Activated CD4-positive, alpha-beta T cell treated with anti-CD3 and anti-CD28 coated beads for 24 hours (primary cell): ENCODE measurements at regions not wholly inside any gene's neighbourhood (a gene's known extent, or its start where the extent isn't known, plus 50 kb on each side); places are given as distances from the start of the nearest gene placed in this dataset.

Experiments
- DNase-seq, 2 donors: peaks; one replicate each; pipeline ENCODE4 v3.0.0-alpha.2; 2020; ENCODE audit warnings: low read depth in 2 of 2

- DNase-seq, result no peak
Measured at GRCh38 chr1:168871531-168871930, 142.5 kb upstream of the DPT start.

DNA sequence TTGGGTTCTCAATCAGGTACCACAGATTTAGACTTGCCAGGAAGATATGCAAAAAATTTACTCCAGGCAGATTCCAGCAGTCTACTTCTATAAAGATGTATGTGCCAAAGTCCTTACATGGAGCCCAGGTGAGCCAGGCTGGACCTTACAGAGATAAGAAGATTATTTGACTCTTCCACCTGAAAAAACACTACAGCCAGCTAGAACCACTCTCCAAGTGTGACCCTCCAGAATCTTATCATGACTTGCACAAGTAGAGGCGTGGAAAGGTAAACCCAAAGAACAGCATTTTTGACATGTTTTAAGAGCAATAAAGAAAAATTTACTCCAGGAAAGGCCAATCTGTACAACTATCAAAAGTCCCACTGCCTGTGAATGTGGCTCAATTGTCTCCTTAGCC, 146.8 kb upstream of the DPT start:
- no peak for DNase-seq

DNA sequence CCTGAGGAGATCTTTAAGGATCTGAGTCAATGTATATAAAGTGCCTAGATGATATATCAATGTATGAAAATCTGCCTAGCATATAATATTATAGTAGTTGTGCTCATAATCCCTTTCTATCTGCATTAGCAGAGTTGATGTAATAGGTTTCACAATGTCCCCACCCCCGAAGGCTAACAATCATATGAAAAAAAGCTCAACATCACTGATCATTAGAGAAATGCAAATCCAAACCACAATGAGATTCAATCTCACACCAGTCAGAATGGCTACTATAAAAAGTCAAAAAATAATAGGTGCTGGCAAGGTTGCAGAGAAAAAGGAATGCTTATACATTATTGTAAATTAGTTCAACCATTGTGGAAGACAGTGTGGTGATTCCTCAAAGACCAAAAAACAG, 147.8 kb upstream of the DPT start:
- no peak for DNase-seq

GRCh38 chr1:168879896-168880734, 151.1 kb upstream of the DPT start:
- DNase-seq, result no peak

- no peak for DNase-seq
Measured at GRCh38 chr1:168881656-168882260, 152.8 kb upstream of the DPT start.

- no peak for DNase-seq
Measured at GRCh38 chr1:168887381-168887780, 158.4 kb upstream of the DPT start.

GRCh38 chr1:168888418-168888817, 159.4 kb upstream of the DPT start:
- DNase-seq, result no peak

GRCh38 chr1:168892931-168893330, 163.9 kb upstream of the DPT start:
- DNase-seq, result no peak

- DNase-seq, result no peak
Measured at GRCh38 chr1:168893359-168893801, 164.4 kb upstream of the DPT start.

GRCh38 chr1:168894397-168894903, 165.4 kb upstream of the DPT start:
- DNase-seq, result no peak

DNA sequence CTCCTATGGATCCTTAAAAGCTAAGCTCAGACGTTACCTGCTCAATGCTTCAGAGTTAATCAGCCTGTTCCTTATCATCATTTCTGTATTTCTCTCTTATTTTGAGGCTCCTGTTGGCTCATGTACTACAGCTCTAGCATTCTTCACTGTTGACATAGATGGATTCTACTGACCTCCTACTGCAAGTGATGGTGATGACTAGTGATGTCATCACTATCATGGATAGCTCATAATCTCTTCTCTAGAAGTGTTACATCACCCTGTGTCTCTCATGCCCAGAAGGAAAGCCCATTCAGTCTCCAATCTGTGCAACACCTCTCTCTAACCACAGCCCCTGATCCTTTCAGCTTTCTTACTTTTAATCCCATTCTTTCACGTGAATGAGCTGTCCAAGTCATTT, 168.2 kb upstream of the DPT start:
- DNase-seq, result no peak

DNA sequence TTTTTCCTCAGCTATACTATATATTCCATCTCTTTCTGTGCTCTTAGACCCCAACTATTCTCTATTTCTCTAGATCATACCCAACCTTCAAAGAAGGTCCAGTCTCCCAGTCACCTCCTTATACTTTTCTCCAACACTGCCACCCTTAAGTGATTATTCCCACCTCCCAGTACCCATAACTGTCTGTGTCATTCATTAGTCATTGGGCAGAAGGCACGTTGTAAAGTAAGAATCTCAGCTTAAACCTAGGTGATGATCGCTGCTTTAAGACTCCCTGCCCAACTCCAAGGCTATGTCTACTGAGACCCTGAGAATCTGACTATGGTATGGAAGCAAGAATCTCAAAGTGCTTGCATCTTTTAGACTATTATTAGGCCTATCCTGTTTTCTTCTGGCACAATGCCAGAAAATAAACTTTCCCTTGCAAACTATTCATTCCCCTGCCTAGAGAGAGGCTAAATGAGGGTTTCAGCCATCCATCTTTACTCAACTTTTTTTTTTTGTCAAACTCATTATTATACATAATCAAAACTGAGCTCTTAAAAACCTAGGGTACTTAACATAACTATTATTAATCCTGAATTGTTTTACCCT, 174.3 kb upstream of the DPT start:
- DNase-seq, result no peak

GRCh38 chr1:168905633-168906032, 176.6 kb upstream of the DPT start:
- no peak for DNase-seq

DNA sequence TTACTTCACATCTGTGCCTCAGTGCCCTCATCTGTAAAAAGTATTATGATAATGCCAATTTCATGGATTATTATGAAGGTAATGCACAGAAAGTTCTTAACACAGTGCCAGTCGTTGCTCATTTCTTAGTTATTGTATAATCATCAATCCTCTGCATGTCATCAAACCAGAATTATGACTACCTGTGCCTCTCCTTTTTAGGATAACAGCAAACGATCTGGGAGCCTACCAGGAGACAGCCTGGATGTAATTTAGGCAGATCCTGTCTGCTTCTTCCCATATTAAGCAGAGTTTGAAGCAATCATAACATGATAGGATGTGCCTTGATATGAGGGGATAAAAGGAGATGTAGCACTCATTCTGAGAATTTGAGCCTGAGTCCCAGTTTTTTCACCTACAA, 177.4 kb upstream of the DPT start:
- DNase-seq, result no peak

DNA sequence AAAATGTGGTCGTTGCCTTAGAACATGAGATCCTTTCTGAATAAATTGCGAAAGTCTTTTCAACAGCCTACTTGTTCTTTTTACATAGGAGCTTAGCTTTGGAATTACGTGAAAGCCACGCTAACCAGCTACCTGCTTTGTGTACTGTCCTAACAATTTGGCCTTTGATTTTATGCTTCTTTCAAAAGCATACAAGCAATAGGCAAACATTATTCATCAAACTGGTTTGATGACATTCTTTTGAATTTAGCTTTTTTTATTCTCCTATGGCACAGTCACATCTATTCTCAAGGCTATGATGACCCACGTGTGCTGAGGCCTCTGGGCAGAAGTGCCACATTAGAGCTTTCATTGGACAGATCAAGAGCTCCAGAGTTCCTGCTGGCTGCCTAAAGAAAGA, 178.0 kb upstream of the DPT start:
- DNase-seq, result no peak

- no peak for DNase-seq
Measured at GRCh38 chr1:168907786-168908348, 178.9 kb upstream of the DPT start.

- DNase-seq, result no peak
Measured at GRCh38 chr1:168910403-168910802, 181.4 kb upstream of the DPT start.

DNA sequence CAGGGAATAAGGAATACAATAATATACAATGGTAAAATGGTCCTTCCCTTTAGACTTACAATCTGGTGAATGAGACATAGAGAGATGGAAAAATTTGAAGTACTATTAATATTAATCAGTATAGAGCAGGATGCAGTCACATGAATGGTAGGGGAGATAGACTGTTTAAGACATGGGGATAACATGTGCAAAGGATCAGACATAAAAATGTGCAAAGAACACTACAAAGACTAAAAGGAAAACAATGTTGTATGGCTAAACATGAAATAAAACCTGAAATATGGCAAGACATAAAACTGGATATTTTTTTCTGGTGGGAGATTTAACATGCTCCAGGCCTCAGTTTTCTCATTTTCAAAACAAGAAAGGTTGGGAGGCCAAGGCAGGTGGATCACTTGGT, 182.4 kb upstream of the DPT start:
- no peak for DNase-seq

DNA sequence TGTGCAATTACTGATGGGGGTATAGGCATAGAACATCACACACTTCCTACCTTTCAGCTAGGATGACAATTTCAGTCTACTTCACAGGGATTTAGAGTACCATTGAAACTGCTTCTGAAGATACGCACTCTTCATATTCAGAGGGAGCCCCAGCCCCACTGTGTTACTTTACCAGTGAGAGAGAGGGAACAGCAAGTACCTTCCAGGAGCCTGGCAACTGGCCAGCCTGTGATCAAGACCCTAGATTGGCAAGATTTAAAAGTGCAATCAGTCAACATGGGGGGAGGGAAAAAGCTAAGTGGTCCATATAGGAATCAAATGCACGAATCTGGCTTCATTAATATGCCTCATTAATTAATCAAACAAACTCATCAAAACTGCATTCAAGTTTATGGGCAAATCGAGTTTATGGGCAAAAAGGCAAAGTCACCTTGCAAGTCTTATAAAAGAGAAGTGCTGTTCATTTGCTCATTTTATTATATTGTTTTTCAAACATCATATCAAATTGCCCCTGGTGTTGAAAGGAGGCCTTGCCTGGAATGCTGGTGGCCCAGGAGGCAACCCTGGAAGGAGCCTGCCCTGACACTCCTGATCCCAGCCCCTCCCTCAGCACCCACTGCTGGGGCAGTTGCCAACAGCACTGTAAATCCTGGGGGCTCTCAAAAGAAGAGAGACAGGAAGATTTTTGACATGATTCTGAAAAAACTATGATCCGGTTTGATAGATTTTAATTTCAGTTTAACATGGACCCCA, 184.9 kb upstream of the DPT start:
- no peak for DNase-seq

DNA sequence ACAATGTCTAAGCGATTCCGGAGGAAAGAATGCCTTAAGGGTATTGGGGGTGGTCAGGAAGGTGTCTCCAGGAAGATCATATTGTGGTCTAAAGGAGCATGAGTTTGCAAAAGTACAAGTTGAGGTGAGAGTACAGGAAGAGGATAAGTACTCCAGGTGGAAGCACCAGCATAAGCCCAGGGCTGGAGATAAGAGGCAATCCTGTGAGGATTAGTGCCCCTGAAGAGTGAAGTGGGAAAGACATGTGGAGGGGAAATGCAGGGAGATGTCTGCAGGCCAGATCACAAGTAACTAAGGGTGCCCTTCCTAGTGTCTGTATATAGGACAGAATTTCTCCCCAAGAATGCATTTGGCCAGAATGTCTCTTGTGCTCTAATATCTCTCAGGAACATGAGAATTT, 188.3 kb upstream of the DPT start:
- no peak for DNase-seq

DNA sequence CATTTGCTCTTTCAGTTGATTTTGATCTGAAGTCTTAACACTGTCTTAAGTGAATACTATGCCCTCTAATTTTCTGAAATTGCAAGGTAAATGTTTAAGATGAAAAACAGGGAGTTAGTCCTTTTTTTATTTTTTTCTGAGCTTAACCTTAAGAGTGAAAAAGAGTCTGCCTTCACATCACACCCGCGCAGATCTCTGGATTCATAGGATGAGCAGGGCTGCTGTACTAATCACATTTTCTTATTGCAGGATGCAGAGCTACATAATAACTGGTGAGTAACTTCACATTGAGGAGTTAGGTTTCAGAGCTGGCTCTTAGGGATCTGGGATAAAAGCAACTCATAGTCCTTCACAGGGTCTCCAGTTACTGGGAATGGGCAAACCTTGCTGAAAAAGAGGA, 188.7 kb upstream of the ATP1B1 start:
- no peak for DNase-seq
